Superior temporal gyrus (tissue), 1 donor: ENCODE measurements at regions not wholly inside any gene's neighbourhood (a gene's known extent, or its start where the extent isn't known, plus 50 kb on each side); places are given as distances from the start of the nearest gene placed in this dataset.
"Not testable (repeated sequence)": the region's sequence is repeated elsewhere in the genome, so short reads cannot be mapped to it uniquely, and the experiment has no call there.

Experiments
- DNase-seq: peaks from one replicate; pipeline ENCODE4 v3.0.0-alpha.2; 2016; ENCODE audit errors: extremely low spot score

DNA sequence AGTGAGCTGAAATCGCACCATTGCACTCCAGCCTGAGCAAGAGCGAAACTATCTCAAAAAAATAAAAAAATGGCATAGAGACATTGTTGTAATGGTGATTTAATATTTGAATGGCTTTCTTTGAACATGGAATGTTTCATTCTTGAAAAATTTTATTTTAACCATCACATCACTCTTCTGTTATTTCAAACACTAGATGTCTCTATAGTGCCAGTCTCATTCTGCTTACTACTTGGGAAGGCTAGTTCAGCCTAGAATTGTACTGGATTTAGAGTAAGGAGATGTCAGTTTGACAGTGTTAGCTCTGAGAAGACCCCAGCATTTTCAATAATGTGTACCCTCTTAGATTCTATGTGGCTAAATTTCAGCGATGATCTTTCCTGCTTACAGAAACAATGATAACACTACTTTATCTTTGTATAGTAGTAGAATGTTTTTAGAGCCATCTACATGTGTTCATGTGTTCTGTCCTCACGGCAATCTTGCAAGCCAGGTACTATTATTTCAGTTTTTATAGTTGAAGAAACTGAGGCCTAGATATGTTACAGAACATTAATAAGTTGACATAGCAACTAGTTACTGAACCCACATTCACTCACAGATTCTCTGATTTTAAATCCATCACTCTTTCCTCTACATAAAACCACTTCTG, 142.9 kb upstream of the ZSWIM2 start:
- DNase-seq = no peak

DNA sequence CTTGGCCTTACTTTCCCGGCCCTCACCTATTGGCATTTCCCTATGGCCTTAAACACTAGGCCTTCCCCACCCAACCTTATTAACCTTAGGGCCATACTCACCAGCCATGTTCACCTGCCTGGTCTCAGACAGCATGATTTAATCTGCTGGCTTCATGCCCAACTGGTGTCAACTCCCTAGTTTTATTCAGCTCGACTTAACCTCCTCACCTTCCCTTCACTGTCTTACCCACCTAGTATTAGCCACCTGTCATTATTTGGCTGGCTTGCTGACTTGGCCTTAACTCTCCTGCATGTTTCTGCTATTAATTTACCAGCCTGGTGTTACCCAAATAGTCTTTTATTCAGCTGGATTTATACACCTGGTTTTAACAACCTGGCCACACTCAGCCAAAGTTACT, 136.0 kb upstream of the ZSWIM2 start:
- DNase-seq = no peak

DNA sequence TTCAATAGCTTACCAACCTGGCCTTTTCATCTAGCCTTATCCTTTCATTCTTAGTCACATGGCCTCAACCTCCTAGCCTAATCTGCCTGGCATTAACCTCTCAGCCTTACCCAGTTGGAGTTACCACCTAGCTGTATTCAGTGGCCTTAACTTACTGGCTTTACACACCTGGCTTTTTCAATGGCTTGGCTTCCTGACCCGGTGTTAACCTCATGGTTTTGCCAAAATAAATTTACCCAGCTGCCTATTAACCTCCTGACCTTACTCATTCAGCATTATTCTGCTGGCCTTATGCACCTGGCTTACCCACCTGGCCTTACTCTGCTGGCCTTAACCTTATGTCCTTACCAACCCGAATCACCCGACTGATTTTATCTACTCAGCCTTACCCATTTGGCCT, 135.5 kb upstream of the ZSWIM2 start:
- DNase-seq = no peak

DNA sequence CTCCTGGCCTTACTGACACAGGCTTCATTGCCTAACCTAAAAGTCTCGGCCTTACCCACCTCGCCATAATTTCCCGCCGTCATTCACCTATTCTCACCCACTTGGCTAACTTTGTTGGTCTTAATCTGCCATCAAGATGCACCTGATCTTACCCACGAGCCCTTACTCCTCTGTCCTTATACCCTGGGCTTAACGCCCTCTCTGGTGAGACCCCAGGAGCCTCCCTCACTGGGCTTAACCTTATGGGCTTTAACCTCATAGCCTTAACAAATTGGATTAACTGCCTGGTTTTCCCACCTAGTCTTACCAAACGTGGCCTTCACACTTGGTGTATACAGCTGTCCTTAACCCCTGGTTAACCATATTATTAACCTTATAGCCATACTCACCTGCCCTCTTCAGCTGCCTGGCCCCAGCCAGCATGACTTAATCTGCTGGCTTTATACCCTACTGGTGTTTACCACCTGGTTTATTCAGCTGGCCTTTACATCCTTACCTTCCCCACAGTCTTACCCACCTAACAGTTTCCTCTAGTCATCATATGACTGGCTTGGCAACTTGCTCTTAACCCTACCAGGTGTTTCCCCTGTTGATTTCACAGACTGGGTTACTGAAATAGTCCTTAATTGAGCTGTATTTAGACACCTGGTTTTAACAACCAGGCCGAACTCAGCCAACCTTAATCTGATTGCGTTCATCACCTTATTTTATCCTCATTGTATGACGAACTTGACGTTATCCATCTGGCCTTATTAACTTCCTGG, 132.0 kb upstream of the ZSWIM2 start:
- no peak for DNase-seq

DNA sequence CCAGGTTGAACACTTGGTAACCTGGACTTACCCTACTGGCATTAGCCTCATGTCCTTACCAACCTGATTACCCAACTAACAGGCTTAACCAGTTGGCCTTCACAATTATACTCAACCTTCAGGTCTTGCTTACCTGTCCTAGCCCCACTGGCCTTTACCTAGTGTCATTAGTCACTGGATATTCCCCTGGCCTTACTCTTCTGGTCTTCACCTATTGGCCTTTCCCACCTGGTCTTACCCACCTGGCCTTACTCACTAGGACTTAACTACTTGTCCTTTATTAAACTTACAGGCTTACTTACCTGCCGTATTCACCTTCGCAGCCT, 131.1 kb upstream of the ZSWIM2 start:
- DNase-seq = no peak

DNA sequence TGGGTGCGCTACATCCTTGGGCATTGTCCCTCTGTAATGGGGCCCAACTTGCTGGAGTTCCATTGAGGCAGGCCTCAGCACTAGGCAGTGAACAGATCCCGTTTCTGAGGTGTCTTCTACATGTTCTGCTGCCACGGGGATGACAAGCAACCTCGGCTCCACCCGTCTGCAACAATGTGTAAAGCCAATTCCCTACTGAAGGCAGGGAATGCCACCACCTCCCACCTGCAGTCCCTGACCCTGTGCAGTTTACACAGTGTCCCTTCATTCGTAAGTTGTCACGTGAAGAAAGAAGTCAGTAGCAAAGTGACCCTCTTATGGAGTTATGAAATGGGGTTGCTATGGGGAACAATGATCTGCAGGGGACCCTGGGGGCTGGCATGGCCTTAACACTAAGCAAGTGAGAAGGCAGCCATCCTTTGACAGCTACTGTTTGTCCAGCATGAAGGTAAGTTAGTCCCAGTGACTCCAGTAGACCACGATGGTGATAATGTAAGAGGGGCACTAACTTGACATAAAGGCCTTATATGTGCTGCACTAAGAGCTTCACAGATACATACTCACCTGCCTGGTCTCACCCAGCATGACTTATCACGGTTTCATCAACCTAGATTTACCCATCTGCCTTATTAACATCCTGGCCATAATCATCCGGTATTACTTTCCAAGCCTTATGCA, 130.6 kb upstream of the ZSWIM2 start:
- no peak for DNase-seq

DNA sequence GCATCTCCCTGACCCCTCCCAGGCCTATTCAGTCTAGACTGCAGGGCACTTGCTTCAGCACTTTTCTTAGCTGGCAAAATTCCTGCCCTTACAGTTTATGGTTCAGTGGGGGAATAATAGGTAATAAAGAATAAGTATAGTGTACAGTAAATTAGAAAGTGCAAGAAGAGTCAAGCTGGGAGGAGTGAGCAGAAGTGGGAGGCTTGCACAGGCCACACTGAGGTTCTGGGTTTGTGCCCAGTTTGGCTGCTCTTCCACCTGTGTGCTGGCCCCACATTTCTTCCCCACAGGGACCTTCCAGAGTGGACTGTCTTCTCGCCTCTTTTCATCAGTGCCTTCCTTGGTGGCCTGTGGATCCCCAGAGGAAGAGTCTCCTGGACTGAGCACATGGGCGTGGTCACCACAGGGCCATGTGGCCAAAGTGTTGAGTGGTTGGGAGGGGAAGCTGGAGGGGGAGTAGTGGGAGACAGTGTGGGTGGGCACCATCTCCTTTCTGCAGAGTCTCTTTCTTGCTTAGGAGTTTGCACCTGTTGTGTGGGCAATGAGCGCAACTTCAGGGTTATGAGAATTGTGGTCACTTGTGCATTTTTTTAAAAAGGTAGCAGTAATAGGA, 128.6 kb upstream of the ZSWIM2 start:
- DNase-seq = no peak

DNA sequence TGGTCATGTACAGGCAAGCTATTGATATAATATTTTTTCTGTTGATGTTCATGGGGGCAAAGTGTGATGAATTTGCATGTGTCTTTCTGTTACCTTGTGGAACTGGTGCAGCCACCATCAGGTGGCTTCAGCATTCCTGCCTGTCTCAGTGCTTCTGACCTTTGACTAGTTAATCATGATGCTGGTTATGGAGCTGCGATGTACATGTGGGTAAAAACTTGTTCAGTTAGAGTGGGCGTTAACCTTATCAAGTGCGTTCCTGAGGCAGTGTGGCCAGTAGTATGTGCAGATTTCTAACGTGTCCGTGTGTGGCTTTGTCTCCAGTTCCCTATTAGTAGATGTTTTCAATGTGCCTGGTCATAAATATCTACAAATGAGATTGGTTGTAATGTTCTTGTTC, 127.4 kb upstream of the ZSWIM2 start:
- no peak for DNase-seq

DNA sequence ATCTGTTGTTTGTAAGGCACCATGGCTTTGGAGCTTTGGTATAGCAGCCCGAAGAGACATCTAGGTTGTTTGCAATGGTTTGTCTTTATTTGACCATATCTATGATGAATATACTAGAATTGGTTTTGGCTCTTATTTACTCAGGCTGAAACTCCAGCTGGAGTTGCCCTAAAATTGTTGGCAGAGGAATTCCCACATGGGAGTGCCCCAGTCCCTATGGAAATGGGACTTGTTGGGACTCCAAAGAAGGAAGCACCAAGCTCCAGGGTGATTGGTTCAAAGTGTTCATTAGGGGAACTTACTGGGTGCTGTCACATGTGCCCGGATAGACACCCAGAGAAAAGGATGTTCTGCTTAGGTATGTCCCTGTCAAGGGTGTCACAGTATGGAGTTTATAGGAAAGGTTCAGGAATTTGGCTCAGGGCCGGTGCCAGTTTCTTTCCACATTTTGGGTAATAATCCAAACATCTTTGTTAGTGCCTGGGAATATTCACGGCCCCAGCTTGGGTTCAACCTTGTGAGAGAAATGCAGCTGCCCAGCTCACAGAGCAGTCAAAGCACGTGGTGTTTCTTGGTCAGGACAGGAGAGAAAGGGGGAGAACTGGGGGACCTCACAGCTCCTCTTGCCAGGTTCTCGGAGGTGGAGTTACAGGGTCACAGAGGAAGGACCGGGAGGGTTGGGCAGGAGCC, 123.5 kb upstream of the ZSWIM2 start:
- no peak for DNase-seq

DNA sequence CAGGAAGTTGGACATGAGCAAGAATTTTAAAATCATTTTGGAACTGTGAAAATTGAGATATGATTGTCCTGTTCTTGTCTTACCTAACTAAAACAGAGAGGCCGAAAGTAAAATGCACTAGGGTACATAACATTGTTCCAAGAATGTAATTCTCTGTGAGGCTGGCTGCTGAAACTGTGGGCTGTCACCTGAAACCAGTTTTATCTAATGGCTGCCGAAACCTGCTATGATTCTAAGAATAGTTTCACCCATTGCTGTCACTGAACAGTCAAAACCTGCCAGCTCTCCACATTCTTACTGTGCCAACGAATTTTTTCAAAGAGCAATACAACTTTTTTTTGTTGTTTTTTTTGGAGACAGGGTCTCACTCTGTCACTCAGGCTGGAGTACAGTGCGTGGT, 119.3 kb upstream of the ZSWIM2 start:
- no peak for DNase-seq

DNA sequence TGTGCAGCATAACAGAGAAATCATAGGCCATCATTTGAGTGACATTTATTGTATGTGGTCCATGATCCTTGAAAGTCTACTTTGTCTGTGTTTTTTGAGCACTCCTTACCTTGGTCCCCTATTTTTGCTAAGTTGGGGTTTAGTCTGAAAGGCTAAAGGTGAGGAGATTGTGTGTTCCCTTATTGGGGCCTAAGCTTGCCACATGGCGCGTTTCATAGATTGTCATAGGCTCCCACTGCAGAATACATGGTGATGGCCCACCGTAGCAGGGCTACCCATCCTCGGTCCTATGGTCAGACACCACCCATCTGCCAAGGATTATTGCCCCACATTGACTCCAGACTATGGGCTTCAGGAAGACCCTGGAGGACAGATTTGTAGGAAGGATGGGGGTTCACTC, 117.0 kb upstream of the ZSWIM2 start:
- DNase-seq = no peak

DNA sequence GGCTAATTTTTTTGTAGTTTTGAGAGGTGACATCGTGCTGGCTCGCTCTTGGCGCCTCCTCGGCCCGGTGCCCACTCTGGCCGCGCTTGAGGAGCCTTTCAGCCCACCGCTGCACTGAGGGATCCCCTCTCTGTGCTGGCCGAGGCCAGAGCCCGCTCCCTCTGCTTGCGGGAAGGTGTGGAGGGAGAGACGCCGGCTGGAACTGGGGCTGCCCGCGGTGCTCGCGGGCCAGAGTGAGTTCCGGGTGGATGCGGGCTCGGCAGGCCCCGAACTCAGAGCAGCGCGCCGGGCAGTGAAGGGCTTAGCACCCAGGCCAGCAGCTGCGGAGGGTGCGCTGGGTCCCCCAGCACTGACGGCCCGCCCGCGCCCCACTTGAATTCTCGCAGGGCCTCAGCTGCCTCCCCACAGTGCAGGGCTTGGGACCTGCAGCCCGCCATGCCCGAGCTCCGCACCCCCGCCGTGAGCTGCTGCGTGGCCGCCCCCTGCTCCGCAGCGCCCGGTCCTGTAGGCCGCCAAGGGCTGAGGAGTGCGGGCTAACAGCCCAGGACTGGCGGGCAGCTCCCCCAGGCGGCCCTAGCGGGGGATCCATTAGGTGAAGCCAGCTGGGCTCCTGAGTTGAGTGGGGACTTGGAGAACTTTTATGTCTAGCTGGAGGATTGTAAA, 113.2 kb upstream of the ZSWIM2 start:
- DNase-seq = no peak

DNA sequence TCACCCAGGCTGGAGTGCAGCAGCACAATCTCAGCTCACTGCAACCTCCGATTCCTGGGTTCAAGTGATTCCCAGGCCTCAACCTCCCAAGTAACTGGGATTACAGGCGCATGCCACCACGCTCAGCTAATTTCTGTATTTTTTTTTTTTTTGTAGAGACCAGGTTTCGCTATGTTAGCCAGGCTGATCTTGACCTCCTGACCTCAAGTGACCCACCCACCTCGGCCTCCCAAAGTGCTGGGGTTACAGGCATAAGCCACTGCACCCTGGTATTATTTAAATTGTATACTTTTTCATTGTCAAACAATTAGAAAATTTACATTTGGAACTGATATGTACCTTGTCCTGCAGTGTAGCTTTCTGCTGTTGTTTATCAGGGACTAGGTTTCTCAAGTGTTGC, 111.3 kb upstream of the ZSWIM2 start:
- not testable (repeated sequence) for DNase-seq

DNA sequence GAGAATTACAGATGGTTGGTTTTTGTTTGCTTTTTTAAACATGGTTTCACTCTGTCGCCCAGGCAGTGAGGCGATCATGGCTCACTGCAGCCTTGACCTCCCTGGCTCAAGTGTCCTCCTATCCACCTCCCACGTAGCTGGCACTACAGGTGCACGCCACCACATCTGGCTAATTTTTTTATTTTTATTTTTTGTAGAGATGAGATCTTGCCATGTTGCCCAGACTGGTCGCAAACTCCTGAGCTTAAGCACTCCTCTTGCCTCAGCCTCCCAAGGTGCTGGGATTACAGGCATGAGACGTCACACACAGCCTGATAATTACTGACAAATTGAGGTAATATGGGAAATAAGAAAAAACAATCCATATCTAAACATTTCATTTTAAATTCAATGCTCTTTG, 110.5 kb upstream of the ZSWIM2 start:
- DNase-seq = no peak

DNA sequence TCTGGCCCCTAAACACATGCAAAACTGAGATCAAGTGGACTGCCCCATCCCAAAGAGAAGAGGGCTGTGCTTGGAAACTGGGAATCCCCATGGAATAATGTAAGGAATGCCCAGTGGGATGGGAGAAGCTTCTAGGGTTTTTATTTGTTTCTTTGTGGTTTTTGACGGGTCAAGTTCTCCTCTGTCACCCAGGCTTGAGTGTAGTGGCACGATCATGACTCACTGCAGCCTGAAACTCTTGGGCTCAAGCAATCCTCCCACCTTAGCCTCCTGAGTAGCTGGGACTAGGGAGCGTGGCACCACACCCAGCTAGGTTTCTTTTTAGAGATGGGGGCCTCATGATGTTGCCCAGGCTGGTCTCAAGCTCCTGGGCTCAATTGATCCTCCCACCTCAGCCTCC, 101.7 kb upstream of the ZSWIM2 start:
- DNase-seq = no peak

DNA sequence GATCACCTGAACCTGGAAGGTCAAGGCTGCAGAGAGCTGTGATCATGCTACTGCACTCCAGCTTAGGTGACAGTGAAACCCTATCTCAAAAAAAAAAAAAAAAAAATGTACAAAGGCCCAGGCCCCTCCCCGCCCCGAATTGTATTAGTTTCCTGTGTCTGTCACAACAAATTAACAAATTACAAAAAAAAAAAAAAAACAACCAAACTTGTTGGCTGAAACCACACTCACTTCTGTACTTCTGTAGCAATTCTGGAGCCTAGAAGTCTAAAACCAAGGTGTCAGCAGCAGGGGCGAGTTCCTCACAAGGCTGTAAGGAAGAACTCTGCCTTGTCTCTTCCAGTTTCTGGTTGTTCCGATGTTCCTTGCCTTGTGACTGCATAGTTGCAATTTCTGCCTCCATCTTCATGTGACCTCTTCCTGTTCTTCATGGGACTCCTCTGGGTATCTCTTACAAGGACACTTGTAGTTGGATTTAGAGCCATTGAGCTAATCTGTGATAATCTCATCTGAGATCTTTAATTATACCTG, 100.8 kb upstream of the ZSWIM2 start:
- DNase-seq = no peak

DNA sequence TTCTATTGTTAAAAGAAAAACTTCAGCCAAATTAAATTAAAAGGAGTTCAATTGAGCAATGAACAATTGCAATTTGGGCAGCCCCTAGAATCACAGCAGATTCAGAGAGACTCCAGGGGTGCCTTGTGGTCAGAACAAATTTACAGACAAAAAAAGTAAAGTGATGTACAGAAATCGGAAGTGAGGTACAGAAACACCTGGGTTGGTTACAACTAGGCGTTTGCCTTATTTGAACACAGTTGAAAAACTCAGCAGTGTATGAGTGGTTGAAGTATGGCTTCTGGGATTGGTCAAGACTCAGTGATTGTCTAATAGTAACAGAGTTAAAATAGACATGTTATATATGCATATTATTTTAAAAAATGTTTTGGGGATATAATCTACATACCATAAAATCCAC, 98.5 kb upstream of the ZSWIM2 start:
- no peak for DNase-seq

DNA sequence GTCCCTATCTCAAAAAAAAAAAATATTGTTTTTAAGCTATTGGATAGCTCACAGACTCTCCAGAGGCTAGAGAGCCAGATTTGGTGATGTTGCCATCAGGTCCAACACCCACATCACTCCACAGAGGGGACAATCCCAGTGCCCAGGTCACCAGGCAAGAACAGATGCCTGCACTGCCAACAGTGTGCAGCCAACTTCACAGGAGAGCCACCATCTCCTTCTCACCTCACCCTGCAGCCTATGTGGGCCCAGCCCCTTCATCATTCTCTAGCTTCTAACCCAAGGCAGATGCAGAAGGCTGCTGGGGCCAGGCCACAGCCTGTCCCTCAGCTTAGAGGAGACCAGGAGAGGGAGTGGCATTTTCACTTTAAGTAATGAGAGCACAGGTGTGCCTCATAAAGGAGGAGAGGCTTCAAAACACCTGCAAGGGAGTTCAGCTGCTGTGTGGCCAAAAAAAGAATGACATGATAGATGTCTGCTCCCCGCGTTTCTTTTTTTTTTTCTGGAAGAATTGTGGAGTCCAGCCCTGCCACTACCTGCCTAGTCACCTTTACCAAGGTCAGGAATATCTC, 98.0 kb upstream of the ZSWIM2 start:
- DNase-seq = no peak

DNA sequence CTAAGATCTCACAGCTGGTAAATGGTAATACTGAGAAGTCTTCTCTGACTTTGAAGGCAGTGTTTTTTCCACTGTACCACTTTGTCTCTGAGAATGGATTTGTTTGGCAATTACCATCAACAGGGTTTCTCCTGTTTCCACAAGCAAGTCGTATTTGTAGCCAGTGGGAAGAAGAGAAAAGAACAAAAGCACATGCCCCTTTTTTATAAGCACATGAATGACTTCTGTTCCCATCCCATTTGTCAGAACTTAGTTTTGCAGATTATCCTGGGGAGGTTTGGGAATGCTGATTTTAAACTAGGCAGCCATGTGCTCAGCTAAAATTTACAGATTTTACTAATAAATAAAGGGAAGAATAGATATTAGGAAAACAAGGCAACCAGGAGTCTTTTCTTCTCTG, 92.9 kb upstream of the ZSWIM2 start:
- no peak for DNase-seq

DNA sequence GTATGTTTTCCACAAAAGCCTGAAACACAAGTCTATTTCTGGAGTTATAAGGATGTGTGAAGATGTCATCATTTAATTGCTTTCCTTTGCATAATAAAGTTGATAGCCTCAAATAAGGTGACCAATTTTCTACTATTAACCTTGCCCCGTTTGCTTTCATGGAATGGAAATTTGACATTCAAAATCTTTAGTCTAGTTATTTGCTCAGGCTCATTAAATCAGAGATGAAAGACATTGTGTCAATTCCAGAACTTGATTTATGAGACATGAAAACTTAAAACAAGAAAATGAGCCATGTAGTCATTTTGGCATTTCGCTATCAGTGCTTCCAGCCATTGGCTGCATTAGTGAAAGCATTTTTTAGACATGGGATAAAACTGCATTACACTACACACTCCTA, 91.5 kb upstream of the ZSWIM2 start:
- no peak for DNase-seq

DNA sequence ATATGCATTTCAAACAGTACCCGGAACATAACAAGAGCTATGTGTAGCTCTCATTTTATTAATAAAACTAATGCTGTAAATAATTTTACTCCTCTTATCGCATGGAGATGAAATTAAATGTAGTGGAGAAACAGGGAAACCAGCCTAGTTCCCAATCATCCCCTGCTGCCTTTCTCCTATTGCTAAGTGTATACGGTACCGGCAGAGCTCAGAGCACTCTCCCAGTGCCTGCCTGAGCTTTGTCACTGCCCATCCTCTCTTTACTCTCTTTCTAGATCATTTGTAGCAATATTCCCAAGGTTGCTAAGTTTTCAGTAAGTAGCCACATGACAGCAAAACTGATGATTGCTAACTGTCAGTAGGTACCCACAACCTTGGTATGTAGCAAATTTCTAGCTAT, 85.5 kb upstream of the ZSWIM2 start:
- DNase-seq = no peak
